ENCODE measurements at regions not wholly inside any gene's neighbourhood (a gene's known extent, or its start where the extent isn't known, plus 50 kb on each side); places are given as distances from the start of the nearest gene placed in this dataset.

DNA sequence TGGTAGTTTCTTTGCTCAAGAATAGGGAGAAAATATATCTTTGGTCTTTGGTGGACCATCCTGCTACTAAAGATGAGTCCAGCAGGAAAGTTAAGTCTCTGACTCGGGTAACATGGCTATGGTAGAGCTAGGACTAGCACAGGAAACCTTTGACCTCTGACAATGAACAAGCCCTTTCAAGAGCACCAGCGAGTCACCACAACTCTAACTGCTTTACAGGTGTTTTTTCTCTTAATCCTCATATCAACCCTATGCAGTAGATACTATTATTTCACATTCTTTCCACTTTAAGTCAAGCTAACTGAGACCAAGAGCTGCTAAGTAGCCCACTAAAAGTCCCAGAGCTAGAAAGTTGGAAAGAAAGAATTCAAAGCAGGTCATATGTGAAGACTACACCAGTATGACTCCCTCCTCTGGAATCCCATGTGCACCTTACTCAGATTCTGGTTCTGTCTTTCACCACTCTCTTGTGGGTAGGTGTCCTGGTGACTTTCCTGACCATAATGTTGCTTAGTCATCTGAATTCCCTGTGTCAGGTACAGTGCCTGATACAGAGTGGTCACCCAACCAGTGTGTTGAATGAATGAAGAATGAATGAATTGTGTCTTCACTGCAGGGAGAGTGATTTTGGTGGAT is 53.8 kb upstream of the ME3 start:
- TF ChIP-seq, protein P1, sequence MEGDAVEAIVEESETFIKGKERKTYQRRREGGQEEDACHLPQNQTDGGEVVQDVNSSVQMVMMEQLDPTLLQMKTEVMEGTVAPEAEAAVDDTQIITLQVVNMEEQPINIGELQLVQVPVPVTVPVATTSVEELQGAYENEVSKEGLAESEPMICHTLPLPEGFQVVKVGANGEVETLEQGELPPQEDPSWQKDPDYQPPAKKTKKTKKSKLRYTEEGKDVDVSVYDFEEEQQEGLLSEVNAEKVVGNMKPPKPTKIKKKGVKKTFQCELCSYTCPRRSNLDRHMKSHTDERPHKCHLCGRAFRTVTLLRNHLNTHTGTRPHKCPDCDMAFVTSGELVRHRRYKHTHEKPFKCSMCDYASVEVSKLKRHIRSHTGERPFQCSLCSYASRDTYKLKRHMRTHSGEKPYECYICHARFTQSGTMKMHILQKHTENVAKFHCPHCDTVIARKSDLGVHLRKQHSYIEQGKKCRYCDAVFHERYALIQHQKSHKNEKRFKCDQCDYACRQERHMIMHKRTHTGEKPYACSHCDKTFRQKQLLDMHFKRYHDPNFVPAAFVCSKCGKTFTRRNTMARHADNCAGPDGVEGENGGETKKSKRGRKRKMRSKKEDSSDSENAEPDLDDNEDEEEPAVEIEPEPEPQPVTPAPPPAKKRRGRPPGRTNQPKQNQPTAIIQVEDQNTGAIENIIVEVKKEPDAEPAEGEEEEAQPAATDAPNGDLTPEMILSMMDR (IDR thresholded peaks at IDR 0.05): no peak
- TF ChIP-seq POLR2A (IDR thresholded peaks at IDR 0.05): no peak

Measured in transverse colon (tissue), 3 donors.